ENCODE measurements at regions not wholly inside any gene's neighbourhood (a gene's known extent, or its start where the extent isn't known, plus 50 kb on each side); places are given as distances from the start of the nearest gene placed in this dataset.

DNA sequence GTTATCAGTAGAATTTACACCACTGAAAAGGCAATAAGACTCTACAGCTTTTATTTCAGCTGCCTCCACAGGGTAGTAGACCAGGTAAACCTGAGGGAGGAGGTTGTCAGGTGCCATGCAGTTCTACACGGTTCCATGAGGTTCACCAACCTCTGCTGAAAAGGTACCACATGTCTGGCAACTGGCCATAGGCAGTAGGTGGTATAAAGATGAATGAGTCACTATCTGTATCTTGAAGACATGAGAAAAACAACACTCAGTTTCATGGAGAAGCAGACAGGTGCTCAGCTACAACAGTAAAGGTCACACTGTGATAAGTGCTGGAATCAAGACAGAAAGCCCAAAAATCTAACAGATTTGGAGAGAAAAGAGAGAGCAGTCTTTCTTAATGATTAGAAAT is 145.4 kb downstream of the PTGER3 start:
- TF ChIP-seq, protein P1, sequence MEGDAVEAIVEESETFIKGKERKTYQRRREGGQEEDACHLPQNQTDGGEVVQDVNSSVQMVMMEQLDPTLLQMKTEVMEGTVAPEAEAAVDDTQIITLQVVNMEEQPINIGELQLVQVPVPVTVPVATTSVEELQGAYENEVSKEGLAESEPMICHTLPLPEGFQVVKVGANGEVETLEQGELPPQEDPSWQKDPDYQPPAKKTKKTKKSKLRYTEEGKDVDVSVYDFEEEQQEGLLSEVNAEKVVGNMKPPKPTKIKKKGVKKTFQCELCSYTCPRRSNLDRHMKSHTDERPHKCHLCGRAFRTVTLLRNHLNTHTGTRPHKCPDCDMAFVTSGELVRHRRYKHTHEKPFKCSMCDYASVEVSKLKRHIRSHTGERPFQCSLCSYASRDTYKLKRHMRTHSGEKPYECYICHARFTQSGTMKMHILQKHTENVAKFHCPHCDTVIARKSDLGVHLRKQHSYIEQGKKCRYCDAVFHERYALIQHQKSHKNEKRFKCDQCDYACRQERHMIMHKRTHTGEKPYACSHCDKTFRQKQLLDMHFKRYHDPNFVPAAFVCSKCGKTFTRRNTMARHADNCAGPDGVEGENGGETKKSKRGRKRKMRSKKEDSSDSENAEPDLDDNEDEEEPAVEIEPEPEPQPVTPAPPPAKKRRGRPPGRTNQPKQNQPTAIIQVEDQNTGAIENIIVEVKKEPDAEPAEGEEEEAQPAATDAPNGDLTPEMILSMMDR (optimal IDR thresholded peaks at IDR 0.05 in 1 of 3, IDR thresholded peaks at IDR 0.05 in 1 of 3, conservative IDR thresholded peaks at IDR 0.05 in 1 of 3; ENCODE audit: extremely low read depth in 1 of 3, insufficient read depth in 2 of 3, low read length in 3 of 3): no peak
- TF ChIP-seq EZH2 (IDR thresholded peaks at IDR 0.05; ENCODE audit: low read length): no peak
- no peaks in the 10 kb centered on the region for H3K9me3 ChIP-seq (ENCODE audit: control insufficient read depth, low read depth, low read length)
- FAIRE-seq: no peak
- H3K4me3 ChIP-seq (ENCODE audit: control insufficient read depth in 2 of 3, extremely low read depth in 1 of 3, insufficient read depth in 2 of 3, low read depth in 1 of 3, low read length in 3 of 3): no peak overlapping the region
- no peaks in the 10 kb centered on the region for H3K79me2 ChIP-seq (ENCODE audit: control insufficient read depth, insufficient read depth, low read length)
- H3K9me1 ChIP-seq (ENCODE audit: control insufficient read depth, extremely low read depth, insufficient read depth, low read length): no peaks in the 10 kb centered on the region
- H4K20me1 ChIP-seq (ENCODE audit: control insufficient read depth, extremely low read depth, insufficient read depth, low read length): no peaks in the 10 kb centered on the region
- H2AFZ ChIP-seq (ENCODE audit: control insufficient read depth, low read length): no peak overlapping the region
- no peak overlapping the region for H3K27ac ChIP-seq (ENCODE audit: control insufficient read depth, insufficient read depth, low read length)
- H3K4me1 ChIP-seq (ENCODE audit: control insufficient read depth, extremely low read depth, insufficient read depth, low read length): no peaks in the 10 kb centered on the region
- no peak overlapping the region for H3K9ac ChIP-seq (ENCODE audit: control insufficient read depth, extremely low read depth, insufficient read depth, low read length)
- no peak overlapping the region for H3K4me2 ChIP-seq (ENCODE audit: control insufficient read depth, extremely low read depth, insufficient read depth, low read depth, low read length)
- H3K27me3 ChIP-seq (ENCODE audit: control insufficient read depth, extremely low read depth, insufficient read depth, low read length): no peaks in the 10 kb centered on the region
- DNase-seq (ENCODE audit: low read depth, low spot score): no peak
- no peaks in the 10 kb centered on the region for H3K36me3 ChIP-seq (ENCODE audit: control insufficient read depth in 2 of 2, extremely low read depth in 1 of 2, insufficient read depth in 2 of 2, low read length in 2 of 2)
- dilution Hi-C loops (cut with MboI; ENCODE audit: extremely low pct_ligation_motif_present, low sequenced_read_pairs): no loop called here

- no peak overlapping the region for H3K27ac ChIP-seq (ENCODE audit: control insufficient read depth, insufficient read depth, low read length)
- H4K20me1 ChIP-seq (ENCODE audit: control insufficient read depth, extremely low read depth, insufficient read depth, low read length): no peaks in the 10 kb centered on the region
- H3K4me2 ChIP-seq (ENCODE audit: control insufficient read depth, extremely low read depth, insufficient read depth, low read depth, low read length): no peak overlapping the region
- H2AFZ ChIP-seq (ENCODE audit: control insufficient read depth, low read length): no peak overlapping the region
- no peaks in the 10 kb centered on the region for H3K9me3 ChIP-seq (ENCODE audit: control insufficient read depth, low read depth, low read length)
- no peaks in the 10 kb centered on the region for H3K4me1 ChIP-seq (ENCODE audit: control insufficient read depth, extremely low read depth, insufficient read depth, low read length)
- no peak for FAIRE-seq
- no peak overlapping the region for H3K4me3 ChIP-seq (ENCODE audit: control insufficient read depth in 2 of 3, extremely low read depth in 1 of 3, insufficient read depth in 2 of 3, low read depth in 1 of 3, low read length in 3 of 3)
- no peaks in the 10 kb centered on the region for H3K27me3 ChIP-seq (ENCODE audit: control insufficient read depth, extremely low read depth, insufficient read depth, low read length)
- no peaks in the 10 kb centered on the region for H3K79me2 ChIP-seq (ENCODE audit: control insufficient read depth, insufficient read depth, low read length)
- H3K9me1 ChIP-seq (ENCODE audit: control insufficient read depth, extremely low read depth, insufficient read depth, low read length): no peaks in the 10 kb centered on the region
- TF ChIP-seq EZH2 (IDR thresholded peaks at IDR 0.05; ENCODE audit: low read length): no peak
- TF ChIP-seq, protein P1 (optimal IDR thresholded peaks at IDR 0.05 in 1 of 3, IDR thresholded peaks at IDR 0.05 in 1 of 3, conservative IDR thresholded peaks at IDR 0.05 in 1 of 3; ENCODE audit: extremely low read depth in 1 of 3, insufficient read depth in 2 of 3, low read length in 3 of 3): no peak
- DNase-seq (ENCODE audit: low read depth, low spot score): no peak
- H3K9ac ChIP-seq (ENCODE audit: control insufficient read depth, extremely low read depth, insufficient read depth, low read length): no peak overlapping the region
- H3K36me3 ChIP-seq (ENCODE audit: control insufficient read depth in 2 of 2, extremely low read depth in 1 of 2, insufficient read depth in 2 of 2, low read length in 2 of 2): no peaks in the 10 kb centered on the region
- dilution Hi-C loops (cut with MboI; ENCODE audit: extremely low pct_ligation_motif_present, low sequenced_read_pairs): no loop called here
Observed at GRCh38 chr1:70906800-70907199, 140.8 kb downstream of the PTGER3 start.
